T-helper 1 cell treated with Interleukin-12 subunit alpha and Interleukin-12 subunit beta and Interleukin-4 antibody, amounts not matched to agents 30 ng/mL and 1 ng/mL, for 36 hours (primary cell): ENCODE measurements at regions not wholly inside any gene's neighbourhood (a gene's known extent, or its start where the extent isn't known, plus 50 kb on each side); places are given as distances from the start of the nearest gene placed in this dataset.

Experiments used
- intact Hi-C: fragments of 100-400 bp; cut with micrococcal nuclease; formaldehyde crosslinking; loops from one replicate; pipeline ENCODE4 v1.15.1; 2024

DNA sequence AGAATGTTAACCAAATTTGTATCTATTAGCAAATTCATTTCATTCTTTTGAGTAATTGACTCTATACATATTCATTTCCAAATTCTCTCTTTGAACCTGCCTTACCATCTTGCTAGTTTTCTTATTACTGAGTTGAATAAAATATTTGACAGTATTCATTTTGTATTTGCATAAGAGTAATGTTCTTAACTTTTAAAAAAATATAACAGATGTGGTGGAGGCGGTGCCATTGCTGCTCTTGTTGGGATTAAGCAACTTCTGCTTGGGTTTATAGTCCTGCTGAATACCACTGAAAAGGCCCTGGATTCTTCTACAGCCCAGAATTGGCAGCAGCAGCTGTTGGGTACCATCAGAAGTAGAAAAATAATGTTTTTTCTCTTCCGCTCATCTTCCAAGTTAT is 148.9 kb upstream of the PEX5L start:
- intact Hi-C loops, result no loop called here

DNA sequence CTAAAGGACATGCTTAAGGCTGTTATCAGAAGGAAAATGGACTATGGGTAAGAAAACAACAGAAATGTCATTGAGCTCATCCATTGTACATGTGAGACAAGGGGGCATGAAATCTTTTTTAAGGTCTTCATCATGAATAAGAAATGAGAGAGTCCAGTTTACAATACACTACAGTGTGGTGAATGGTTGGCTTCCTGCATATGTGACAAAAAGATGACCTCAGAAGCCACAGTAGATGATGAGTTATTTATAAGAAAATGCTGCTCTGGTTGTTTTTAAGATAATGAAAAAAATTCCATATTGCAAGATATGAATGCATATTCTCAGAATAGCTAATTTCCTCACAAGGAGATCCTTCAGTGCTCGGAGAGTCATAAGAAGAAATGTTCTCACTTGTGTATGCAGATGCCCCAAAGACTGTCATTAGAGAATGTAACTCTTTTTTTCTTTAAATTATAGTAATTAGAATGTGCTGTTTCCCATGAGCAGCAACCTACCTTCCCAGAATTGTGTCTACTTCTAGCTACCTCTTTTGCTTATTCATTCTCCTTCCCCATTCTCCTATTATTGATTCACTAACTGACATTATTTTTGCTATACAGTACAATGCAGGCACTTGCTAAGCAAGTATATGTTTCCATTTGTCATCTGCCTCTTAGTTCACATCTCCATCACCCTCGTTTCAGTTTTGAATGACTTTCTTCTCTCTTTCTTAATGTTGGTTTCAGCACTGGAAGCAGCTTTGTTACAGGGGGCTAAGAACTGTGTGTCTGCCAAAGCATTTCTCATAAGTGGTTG is 152.0 kb upstream of the PEX5L start:
- intact Hi-C loops, result no loop called here

DNA sequence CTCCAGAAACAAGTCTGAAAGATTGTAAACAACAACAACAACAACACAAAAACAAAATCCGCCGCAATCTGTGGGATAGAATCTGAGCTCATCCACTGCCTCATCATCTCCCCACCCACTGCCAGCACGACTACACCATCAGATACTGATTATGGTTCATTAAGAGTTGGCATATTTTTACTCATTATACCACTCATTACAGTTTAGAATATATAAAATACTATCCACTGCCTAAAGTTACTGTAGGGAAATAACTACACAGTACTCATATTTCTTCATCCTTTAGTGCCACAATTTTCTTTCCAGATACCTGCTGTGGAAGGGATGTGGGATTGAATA is 152.5 kb upstream of the PEX5L start:
- intact Hi-C loops, result no loop called here

DNA sequence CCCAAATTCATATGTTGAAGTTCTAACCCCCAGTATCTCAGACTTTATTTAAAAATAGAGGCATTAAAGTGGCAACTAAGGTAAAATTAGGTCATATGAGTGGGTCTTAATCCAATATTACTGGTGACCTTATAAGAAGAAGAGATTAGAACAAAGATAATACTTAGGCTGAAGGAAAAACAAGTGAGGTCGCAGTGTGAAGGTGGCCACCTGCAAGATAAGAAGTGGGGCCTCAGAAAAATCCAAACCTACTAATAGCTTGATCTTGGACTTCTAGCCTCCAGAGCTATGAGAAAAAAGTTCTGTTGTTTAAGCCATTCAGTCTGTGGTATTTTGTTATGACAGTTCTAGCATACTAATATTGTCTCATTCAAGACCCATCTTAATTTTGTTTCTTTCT is 159.9 kb upstream of the PEX5L start:
- intact Hi-C loops, result no loop called here

DNA sequence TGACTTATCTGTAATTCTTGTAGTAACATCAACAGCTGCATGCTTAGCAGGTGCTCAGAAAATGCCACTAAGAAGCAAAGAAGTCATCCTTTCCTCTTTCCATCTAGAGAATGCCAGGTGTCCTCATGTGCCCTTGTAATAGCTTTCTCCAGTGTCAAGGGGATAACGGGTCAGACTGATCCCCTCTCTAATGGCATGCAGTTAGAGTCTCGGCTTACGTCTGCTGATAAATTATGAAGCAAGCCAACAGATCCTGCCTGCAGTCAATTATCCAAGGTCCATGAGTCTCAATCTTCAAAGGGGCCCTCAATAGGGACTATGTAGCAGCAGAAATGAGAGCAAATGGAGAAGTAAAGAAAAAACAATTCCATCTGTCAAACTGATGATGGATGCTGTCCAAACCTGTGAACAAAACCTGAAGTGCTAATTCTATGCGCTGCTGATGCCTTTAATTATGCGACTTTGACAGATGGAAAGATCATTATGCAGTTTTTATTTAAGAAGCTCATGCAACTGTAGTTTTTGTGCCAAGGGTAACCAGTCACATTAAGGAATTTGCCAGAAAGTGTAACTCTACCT is 162.8 kb upstream of the PEX5L start:
- intact Hi-C loops, result no loop called here

DNA sequence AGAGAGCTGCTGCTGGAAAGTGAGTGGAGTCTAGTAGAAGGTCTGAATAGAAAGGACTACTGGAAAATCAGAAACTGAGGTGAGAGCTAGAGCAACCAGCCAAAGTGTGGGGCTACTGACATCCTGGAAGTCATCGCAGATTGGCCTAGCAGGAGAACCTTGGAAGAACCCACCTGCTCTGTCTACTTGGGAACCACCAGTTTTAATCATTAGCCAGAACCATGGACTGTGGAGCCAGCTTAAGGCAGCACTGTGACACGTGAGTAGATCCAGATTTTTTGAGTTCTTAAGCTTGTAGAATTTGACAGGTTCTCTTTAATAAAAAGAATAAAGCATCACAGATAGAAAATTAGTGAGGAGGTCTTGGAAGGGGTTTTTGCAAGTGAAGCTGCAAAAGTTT is 179.1 kb upstream of the PEX5L start:
- intact Hi-C loops, result no loop called here

DNA sequence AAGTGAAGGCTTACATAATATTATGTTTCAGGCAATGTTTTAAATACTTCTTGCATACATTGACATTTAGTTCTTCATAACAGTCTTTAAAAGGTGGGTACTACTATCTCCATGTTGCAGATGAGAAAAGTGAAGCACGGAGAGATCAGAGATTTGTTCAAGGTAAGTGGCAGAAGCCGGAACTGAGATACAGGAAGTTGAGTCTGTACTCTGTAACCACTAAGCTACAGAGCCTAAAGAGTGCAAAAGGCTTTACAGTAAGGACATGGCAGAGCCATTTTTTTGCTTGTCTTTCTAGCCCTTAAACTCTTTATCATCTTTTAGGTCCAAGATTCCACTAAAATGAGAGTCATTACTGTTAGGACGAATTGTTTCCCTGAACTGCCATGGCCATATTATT is 186.5 kb upstream of the PEX5L start:
- intact Hi-C loops, result no loop called here

DNA sequence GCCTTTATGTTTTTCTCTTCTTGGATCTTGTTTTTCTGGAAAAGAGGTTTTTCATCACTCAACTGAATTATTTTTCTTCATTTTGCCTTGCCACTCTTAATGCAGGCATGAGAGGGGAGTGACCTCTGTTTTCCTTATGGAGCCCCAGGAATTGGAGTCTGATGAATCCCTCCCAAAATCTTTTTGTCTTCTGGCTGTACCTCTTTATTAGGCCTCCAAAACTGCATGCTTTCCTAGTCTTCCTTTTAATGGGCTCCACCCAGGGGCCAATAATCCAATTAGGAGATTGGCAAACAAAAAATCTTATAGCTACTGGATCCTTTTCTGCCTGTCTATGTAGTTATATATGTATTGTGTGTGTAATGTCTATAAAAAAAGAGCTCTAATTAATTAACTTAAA is 192.4 kb upstream of the PEX5L start:
- intact Hi-C loops, result no loop called here

DNA sequence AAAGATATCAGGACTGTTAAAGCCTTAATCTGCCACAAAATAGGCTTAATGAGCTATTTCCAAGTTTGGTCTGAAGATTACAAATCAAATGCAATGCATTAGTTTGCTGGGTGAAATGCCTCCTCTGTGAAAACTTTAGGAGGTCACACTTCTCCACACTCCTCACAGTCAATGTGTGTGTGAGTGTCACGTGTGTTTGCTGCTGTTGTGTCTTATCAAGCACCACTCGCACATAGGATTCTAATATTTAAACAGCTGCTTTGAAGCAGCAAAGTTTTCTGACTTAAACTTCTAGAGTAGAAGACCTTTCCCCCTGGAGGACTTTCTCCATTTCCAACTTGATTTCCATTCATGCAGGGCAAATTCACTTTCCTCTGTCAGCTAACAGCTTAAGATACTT is 203.2 kb upstream of the PEX5L start:
- intact Hi-C loops, result no loop called here

DNA sequence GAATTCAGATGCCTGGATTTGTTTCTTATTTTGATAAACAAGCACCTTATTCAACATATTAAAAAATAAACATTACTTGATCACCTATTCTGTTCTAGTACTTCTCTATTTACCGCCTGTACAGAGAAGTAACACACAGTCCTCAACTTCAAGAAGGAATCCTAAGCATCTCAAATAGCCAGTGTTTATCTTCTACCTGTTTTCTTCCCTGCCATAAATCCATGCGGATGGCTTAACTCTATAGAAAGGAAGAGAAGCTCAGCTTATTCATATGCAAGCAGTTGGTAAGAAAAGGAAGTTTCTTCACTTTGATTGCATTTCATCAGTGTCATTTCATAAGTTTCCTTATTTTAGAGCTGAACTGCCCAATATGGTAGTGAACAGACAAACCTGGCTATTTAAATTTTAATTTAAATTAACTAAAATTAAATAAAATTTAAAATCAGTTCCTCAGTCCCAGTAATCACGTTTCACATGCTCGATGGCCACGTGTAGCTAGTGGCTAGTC is 210.0 kb upstream of the PEX5L start:
- intact Hi-C loops, result no loop called here

DNA sequence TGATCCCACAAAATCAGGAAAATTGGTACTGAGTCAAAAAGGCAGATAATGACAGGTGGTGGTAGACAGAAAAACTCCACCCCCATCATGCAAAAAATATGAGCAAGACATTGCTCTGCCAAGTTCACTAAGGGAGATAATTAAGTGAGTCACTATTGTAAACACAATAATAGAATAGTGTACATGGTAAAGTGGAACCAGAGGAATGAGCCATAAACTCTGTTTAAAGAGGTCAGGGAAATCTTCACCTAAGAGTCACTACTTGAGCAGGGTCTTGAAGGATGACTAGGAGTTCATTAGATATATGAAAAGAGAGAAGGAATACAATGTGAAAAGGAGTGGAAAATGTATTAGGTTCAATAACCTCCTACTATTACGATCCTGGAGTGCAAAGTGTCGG is 213.4 kb upstream of the PEX5L start:
- intact Hi-C loops, result no loop called here

DNA sequence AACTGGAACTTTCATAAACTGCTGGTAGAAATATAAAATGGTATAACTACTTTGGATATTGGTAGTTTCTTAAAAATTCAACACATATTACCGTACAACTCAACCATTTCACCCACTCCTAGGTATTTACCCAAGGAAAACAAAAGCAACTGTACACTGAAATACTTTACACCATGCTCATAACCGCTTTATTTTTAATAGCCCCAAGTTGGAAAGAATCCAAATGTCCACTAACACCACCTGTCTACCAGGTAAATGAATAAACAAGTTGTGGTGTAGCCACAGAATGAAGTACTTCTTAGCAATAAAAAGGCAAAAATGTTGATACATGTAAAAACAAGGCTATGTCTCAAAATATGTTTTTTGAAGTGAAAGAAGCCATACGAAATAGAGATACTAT is 215.9 kb upstream of the PEX5L start:
- intact Hi-C loops, result no loop called here

DNA sequence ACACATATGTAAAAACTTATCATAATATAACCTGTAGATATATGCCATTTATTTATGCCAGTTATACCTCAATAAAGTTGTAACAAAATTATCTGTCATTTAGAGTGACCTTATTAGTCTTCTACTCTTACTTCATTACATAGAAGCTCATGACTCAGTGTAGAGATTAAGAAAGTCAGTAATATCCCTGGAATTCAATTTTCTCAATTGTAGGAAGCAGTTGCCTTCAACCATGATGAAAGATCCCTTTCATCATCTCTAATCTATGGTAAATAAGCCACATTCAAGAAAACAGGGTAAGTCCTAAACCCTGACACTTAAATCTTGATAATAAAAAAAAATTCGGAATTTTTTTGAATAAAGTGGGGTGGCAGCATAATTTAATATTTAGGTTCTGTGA is 216.5 kb upstream of the PEX5L start:
- intact Hi-C loops, result no loop called here

DNA sequence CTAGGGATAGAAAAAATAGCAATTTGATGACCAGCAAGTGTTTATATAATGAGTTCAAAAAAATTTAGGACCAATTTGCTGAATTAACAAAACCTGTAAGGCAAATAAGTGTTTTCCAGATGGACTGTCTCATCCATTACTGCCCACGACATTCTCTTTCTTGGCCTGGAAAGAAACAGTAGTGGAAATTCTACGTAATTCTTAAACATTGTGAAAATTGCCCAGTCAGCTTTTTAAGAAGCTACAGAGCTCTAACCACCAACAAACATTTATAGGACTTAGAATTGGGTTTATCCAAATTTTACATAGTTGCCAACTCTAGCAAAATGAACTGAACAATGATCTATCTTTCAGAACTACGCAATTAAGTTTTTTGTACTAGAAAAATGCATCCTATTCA is 227.7 kb upstream of the PEX5L start:
- intact Hi-C loops, result no loop called here

DNA sequence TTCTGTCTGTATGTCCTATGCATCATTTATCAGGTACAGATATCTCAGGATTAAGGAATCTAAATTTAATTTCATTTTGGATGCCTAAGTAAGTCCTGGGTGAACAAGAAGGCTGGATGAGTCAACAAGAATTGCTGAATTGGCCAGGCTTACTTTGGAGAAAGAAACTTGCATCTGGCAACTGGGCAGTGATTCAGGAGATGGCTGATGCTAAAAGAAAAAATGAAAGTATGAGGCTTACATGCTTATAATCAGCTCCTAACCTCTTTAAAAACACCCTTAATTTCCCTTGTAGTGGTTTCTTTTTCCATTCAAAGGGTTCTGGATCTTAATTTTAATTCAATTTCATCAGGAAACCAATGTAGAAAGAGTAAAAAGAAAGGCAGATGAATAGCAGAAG is 228.8 kb upstream of the PEX5L start:
- intact Hi-C loops, result no loop called here

DNA sequence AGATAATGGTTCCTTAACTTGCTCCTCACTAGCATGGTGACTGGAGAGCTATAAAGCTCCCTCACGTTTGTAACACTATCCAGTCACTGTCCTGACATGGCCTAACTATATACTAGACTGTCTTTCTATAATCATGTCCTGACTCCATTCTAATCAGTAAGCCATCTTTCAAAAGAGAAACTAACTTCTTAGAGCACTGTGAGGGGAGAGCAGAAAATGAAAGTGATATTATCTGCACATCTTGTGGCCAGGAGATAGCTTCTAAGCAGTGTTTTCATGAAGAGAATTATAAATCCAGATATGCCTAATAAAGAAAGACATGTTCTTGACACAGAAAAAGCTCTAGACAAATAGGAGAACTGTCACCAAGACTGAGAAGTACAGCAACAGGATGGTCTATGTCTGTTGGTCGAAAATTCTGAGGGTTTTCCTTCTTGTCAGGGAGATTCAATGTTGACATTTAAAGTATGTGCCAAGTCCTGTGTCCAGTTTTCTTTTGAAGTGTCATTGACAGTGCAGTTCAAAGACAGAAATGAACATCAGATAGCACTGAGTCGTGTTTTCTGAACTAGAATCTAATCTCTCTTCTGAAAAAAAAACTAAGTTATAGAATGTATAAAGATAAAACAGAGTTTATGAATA is 230.6 kb upstream of the PEX5L start:
- intact Hi-C loops, result loop anchor here (1.0 kb wide), 1 partner anchor 334 kb away; no protein-coding TSS in a partner anchor

DNA sequence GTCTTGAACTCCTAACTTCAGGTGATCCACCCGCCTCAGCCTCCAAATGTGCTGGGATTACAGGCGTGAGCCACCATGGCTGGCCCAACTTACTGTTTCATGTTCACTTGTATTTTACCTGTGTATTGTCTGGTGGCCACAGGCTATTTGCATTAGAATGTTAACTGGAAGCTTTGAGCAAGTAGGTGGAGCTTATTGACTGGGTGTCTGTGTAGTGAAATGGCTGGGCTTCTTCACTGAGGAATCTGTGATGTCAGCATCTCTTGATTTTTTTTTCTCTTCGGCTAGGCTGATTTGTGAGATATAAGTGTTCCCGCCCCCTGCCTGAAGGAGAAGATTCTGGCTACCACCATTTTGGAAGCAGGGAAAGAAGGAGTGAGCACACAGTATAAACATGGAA is 237.8 kb upstream of the PEX5L start:
- intact Hi-C loops, result no loop called here

DNA sequence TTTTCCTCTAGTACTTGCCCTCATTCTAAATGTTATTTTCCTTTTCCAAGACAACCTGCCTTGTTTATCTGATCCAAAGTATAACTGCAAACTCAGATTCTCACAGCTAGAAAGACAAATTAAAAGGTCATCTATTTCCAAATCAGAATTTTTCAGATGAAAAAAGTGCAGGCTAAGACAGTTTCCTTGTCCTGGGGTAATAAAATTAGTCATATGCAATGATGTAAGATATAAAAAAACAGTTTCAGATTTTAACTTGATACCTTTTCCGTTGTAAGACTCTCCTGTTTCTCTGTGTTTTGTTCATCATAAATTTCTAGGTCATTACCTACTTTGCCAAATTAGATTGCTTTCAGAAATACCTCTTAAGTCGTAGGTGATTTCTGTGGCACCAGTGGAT is 238.4 kb upstream of the PEX5L start:
- intact Hi-C loops, result no loop called here

DNA sequence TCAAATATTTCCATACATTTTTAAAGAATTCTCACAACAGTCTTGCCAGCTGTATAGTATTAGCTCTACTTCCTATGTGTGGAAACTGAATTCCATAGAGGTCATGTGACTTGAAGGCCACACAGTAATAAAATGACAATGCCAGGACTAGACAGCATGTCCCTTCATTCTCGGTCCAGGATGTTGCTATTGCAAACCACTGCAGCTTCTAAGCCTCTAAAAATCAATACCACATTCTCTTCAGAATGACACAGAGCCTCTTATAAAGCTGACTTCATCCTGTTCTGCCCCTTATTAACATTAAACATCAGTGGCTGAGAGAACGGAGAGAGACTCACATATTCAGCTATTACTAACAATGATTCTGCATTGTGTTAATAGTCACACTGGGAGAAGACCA is 240.3 kb upstream of the PEX5L start:
- intact Hi-C loops, result no loop called here

DNA sequence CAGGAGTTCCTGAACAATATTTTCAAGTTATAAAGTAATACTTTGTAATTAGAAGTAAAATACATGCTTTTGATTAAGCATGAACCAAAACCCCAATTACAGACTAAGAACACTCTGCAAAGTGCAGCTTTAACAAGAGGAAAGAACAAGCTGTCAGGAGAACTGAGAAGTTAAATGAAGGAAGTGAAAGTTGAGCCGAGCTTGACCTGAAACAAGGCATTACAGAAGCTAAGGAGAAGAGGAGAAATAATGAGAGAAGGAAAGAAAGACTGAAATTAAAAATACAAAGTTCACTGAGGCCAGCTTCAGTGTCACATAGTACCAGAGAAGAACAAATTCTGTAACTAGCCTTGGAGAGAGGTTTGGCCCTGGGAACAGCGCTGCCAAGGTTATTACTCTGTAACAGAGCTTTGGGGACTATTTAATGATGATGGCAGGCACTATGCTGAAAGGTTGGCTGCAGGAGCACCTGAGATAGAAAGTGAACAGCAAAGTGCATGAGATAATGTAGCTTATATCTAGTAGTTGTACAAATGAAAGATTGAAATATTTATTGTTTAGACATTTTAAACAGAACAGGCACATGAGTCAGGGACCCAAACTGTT is 241.9 kb upstream of the PEX5L start:
- intact Hi-C loops, result no loop called here

DNA sequence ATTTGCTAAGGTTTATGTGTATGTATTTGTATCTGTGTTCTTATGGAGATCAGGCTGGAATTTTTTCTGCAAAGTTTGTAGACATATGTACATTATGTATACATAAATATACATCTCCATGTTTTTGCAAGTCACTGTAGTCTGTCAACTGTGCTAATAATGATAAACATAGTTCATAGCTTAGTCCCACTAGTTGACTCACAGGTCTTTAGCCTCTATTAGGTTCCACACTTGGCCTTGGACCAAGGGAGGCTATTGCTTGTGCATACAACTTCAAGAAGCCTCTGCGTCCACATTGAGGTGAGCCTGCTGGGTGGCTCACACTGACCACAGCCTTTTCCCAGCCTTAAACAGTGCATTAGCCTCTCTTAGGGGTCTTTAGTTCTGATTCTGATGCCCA is 243.8 kb upstream of the PEX5L start:
- intact Hi-C loops, result no loop called here

DNA sequence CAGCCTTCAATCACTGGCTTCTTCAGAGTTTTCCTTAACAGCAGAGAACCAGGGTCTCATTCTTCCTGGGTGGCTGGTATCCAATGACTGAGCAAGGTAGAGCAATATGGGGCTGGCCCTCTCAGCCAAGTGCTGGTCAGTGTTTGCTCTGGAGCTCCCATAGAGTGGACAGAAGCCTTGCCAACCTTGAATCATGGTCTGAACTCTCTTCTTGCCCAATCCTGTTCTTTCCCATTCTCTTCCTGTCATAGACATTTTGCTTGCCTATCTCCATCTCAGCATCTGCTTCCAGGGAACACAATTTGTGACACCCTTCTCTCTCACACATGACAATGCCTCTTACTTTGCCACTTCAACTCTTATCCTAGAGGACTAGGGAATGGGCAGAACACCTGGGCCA is 245.6 kb upstream of the PEX5L start:
- intact Hi-C loops, result no loop called here
